ENCODE measurements at regions not wholly inside any gene's neighbourhood (a gene's known extent, or its start where the extent isn't known, plus 50 kb on each side); places are given as distances from the start of the nearest gene placed in this dataset.
"Not testable (repeated sequence)": the region's sequence is repeated elsewhere in the genome, so short reads cannot be mapped to it uniquely, and the experiment has no call there.

GRCh38 chr17:63041722-63042121 is 75.7 kb downstream of the TANC2 start:
- no peak for DNase-seq (ENCODE audit: extremely low read depth, low read depth)

DNA sequence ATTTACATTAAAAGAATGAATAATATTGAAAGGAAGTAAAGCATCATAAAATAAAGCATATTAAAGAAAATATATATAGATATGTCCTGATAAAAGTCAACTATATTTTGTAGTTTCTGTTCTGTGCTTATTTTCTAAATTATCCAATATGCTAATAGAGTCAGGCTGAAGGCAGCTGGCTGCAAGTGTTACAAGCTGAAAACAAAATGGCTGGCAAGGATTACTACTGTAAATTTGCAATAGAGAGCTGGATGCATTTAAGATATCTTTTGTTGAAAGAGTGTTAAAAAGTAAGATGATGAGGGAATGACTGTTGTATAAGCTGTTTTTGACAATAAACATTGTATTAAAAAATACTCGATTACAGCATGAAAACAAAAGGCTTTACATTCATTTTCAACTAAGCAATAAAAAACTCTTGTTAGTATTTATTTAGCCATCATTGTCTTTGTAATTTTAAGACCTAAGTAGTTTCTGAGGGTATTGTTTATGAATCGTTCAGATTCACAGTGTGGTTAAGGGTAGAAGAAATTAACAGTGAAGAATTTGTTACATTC is 76.3 kb downstream of the TANC2 start:
- DNase-seq (ENCODE audit: extremely low read depth, low read depth), result no peak

More at GRCh38 chr17:63041722-63042121, 75.7 kb downstream of the TANC2 start:
- TF ChIP-seq, protein P1, sequence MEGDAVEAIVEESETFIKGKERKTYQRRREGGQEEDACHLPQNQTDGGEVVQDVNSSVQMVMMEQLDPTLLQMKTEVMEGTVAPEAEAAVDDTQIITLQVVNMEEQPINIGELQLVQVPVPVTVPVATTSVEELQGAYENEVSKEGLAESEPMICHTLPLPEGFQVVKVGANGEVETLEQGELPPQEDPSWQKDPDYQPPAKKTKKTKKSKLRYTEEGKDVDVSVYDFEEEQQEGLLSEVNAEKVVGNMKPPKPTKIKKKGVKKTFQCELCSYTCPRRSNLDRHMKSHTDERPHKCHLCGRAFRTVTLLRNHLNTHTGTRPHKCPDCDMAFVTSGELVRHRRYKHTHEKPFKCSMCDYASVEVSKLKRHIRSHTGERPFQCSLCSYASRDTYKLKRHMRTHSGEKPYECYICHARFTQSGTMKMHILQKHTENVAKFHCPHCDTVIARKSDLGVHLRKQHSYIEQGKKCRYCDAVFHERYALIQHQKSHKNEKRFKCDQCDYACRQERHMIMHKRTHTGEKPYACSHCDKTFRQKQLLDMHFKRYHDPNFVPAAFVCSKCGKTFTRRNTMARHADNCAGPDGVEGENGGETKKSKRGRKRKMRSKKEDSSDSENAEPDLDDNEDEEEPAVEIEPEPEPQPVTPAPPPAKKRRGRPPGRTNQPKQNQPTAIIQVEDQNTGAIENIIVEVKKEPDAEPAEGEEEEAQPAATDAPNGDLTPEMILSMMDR (IDR thresholded peaks at IDR 0.05; ENCODE audit: low read depth, low read length), result no peak

GRCh38 chr17:63057560-63057959 is 91.5 kb downstream of the TANC2 start:
- not testable (repeated sequence) for DNase-seq (ENCODE audit: extremely low read depth, low read depth)

More for the DNA sequence above, 76.3 kb downstream of the TANC2 start:
- TF ChIP-seq, protein P1 (IDR thresholded peaks at IDR 0.05; ENCODE audit: low read depth, low read length), result no peak

GRCh38 chr17:63066158-63066813 is 100.3 kb downstream of the TANC2 start:
- DNase-seq (ENCODE audit: extremely low read depth, low read depth), result no peak

GRCh38 chr17:63069245-63069644 is 103.2 kb downstream of the TANC2 start:
- no peak for DNase-seq (ENCODE audit: extremely low read depth, low read depth)
- TF ChIP-seq, protein P1 (IDR thresholded peaks at IDR 0.05; ENCODE audit: low read depth, low read length), result no peak

More at GRCh38 chr17:63066158-63066813, 100.3 kb downstream of the TANC2 start:
- TF ChIP-seq, protein P1 (IDR thresholded peaks at IDR 0.05; ENCODE audit: low read depth, low read length), result no peak

- DNase-seq (ENCODE audit: extremely low read depth, low read depth), result no peak
- TF ChIP-seq, protein P1 (IDR thresholded peaks at IDR 0.05; ENCODE audit: low read depth, low read length), result no peak
Measured at GRCh38 chr17:63070031-63070430, 104.0 kb downstream of the TANC2 start.

GRCh38 chr17:63071797-63072196 is 105.8 kb downstream of the TANC2 start:
- no peak for DNase-seq (ENCODE audit: extremely low read depth, low read depth)
- TF ChIP-seq, protein P1 (IDR thresholded peaks at IDR 0.05; ENCODE audit: low read depth, low read length), result no peak

DNA sequence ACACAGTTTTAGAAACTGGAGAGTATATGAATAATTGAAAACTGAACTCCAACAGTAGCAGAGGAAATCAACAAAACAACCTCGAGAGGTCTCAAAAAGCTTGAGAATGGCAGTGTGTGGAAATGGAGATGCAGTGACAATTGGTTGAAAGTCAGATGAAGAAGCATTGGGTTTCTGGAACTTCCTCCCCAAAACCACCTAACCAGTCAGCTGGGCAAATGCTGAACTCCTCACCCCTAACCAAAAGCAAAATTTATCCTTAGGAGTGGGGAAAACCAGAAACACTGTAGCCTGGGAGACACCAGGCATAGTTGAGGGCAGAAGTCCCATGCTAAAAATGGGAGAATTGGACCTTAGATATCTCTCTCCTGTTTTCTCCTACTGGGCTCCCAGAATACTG is 109.9 kb downstream of the TANC2 start:
- DNase-seq (ENCODE audit: extremely low read depth, low read depth), result no peak
- TF ChIP-seq, protein P1 (IDR thresholded peaks at IDR 0.05; ENCODE audit: low read depth, low read length), result no peak

All from AG09319 (cell line).